Heart left ventricle (tissue), 16 donors: ENCODE measurements at regions not wholly inside any gene's neighbourhood (a gene's known extent, or its start where the extent isn't known, plus 50 kb on each side); places are given as distances from the start of the nearest gene placed in this dataset.

Experiments used
- ATAC-seq, 4 donors: fragments of 200-7000 bp; cut with Tn5 transposase; one replicate each; pipeline ENCODE4 v1.9.1; 2020 to 2022; ENCODE audit warnings: moderate library complexity in 4 of 4, mild to moderate bottlenecking in 3 of 4, moderate number of reproducible peaks in 1 of 4
- DNase-seq, 5 donors: peaks; one replicate each; pipeline ENCODE4 v3.0.0-alpha.2; 2020
- H3K27ac ChIP-seq, 12 donors: fragments of 200-600 bp; sonication (generic) in 4 of 12; one replicate each; pipeline versions ENCODE4 v1.5.0 to v1.8.0; 2016 to 2022; ENCODE audit warnings: mild to moderate bottlenecking in 2 of 12
- H3K27me3 ChIP-seq, 9 donors: fragments of 200-600 bp; sonication (generic) in 2 of 9; one replicate each; pipeline versions ENCODE4 v1.5.1 to v1.8.0; 2016 to 2022; ENCODE audit warnings: mild to moderate bottlenecking in 3 of 9
- H3K36me3 ChIP-seq, 9 donors: fragments of 200-600 bp; sonication (generic) in 2 of 9; one replicate each; pipeline versions ENCODE4 v1.5.0 to v1.8.0; 2018 to 2022; ENCODE audit warnings: mild to moderate bottlenecking in 2 of 9
- H3K4me1 ChIP-seq, 12 donors: fragments of 200-600 bp; sonication (generic) in 4 of 12; one replicate each; pipeline versions ENCODE4 v1.5.0 to v1.8.0; 2016 to 2022; ENCODE audit warnings: mild to moderate bottlenecking in 3 of 12
- H3K4me3 ChIP-seq, 12 donors: fragments of 200-600 bp; sonication (generic) in 4 of 12; one replicate each; pipeline versions ENCODE4 v1.5.0 to v1.8.0; 2017 to 2022; ENCODE audit warnings: mild to moderate bottlenecking in 9 of 12, moderate library complexity in 4 of 12
- H3K9me3 ChIP-seq, 12 donors: fragments of 200-600 bp; sonication (generic) in 4 of 12; one replicate each; pipeline versions ENCODE4 v1.5.0 to v1.8.0; 2016 to 2022; ENCODE audit warnings: mild to moderate bottlenecking in 1 of 12
- POLR2A ChIP-seq, 2 donors: fragments of 450-650 bp; IDR thresholded peaks; one replicate each; pipeline ENCODE4 v1.6.1; 2017; ENCODE audit warnings: antibody characterized with exemption in 2 of 2, mild to moderate bottlenecking in 2 of 2, moderate library complexity in 2 of 2
- WGBS, 4 donors: extraction: QIAGEN DNeasy Blood & Tissue Kit in 2 of 4; methylation state at CpG; one replicate each; pipeline versions ENCODE4 v1.1.5 to v1.1.7; 2013 to 2018; 5-methylcytosine and 5-hydroxymethylcytosine counted together
- intact Hi-C, 10 donors: fragments of 100-400 bp; cut with DNase I; formaldehyde crosslinking; loops; one replicate each; pipeline versions ENCODE4 v1.11.1 to v1.14.2; 2022
- TF ChIP-seq, protein P1 (sequence below), 12 donors: fragments of 200-600 bp; sonication (generic) in 4 of 12; IDR thresholded peaks; one replicate each; pipeline versions ENCODE4 v1.5.0 to v1.8.0; 2018 to 2022; ENCODE audit warnings: antibody characterized with exemption in 12 of 12, mild to moderate bottlenecking in 5 of 12
- donor health status: ischemic (EF 13 %, LVEDD 7.1; RV severe dilation, severe dysfunction).
- donor health status: healthy with polysubstance abuse.
- donor health status: DM: no; HTN: yes; CAD: no.
- donor health status: DM: no; HTN: no; CAD: no.
- donor health status: ischemic (EF 25% LVEDD 6.9; RV normal size, moderate dysfunction).
- donor health status: ischemic (EF 25% LVEDD 5.7; RV mildly dilated, moderate dysfunction).
- donor health status: healthy.
- donor health status: DM: yes; HTN: yes; CAD: no.
- donor health status: ischemic (EF 35%, LVEDD 5.7; RV mildly dilated, moderate dysfunction).
- donor health status: nonischemic (EF 11% LVEDD 7.7; RV severe dilation, severe dysfunction).
- donor health status: DM: yes; HTN: yes; CAD: no.
- donor health status: PGD.
- donor health status: ischemic (EF 29% LVEDD 5.4; RV normal size, mild dysfunction).
- donor health status: nonischemic (EF 23%, LVEDD 6.1; RV moderate dilation, normal function).

DNA sequence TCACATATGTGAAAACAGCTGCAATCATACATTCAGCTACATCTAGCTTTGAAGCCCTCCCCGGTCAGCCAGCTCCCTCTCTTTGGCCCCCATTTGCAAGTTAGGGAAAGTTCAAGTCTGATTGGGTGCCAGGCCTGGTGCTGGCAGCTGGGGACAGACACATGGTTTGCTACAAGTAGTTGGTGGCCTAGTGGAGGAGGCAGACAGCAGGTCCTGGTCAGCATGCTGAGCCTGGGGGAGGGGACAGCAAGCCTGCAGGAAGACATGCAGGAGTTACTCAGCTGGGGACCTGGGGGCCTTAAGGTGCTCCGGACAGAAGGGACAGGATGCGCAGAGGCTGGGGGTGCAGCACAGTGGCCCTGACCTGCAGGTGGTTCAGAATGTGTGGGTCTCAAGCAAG lies 956.9 kb upstream of the ZNF722 start:
- DNase-seq (no peak), ATAC-seq (no peak)
- TF ChIP-seq POLR2A (IDR thresholded peaks at IDR 0.05) = no peak
- TF ChIP-seq, protein P1, sequence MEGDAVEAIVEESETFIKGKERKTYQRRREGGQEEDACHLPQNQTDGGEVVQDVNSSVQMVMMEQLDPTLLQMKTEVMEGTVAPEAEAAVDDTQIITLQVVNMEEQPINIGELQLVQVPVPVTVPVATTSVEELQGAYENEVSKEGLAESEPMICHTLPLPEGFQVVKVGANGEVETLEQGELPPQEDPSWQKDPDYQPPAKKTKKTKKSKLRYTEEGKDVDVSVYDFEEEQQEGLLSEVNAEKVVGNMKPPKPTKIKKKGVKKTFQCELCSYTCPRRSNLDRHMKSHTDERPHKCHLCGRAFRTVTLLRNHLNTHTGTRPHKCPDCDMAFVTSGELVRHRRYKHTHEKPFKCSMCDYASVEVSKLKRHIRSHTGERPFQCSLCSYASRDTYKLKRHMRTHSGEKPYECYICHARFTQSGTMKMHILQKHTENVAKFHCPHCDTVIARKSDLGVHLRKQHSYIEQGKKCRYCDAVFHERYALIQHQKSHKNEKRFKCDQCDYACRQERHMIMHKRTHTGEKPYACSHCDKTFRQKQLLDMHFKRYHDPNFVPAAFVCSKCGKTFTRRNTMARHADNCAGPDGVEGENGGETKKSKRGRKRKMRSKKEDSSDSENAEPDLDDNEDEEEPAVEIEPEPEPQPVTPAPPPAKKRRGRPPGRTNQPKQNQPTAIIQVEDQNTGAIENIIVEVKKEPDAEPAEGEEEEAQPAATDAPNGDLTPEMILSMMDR (IDR thresholded peaks at IDR 0.05) = no peak
- Histone ChIP-seq H3K4me1 (no peaks in the 10 kb centered on the region), H3K27ac (no peak overlapping the region), H3K27me3 (no peaks in the 10 kb centered on the region), H3K4me3 (no peak overlapping the region), H3K9me3 (peaks cover 0 to 40% (median 0%) of the 10 kb centered on the region in 12 donors), H3K36me3 (no peaks in the 10 kb centered on the region)
- 78 to 90% (median 85%) methylated on average over 3 of the region's 3 CpGs for WGBS, 4 donors
- intact Hi-C loops = no loop called here

DNA sequence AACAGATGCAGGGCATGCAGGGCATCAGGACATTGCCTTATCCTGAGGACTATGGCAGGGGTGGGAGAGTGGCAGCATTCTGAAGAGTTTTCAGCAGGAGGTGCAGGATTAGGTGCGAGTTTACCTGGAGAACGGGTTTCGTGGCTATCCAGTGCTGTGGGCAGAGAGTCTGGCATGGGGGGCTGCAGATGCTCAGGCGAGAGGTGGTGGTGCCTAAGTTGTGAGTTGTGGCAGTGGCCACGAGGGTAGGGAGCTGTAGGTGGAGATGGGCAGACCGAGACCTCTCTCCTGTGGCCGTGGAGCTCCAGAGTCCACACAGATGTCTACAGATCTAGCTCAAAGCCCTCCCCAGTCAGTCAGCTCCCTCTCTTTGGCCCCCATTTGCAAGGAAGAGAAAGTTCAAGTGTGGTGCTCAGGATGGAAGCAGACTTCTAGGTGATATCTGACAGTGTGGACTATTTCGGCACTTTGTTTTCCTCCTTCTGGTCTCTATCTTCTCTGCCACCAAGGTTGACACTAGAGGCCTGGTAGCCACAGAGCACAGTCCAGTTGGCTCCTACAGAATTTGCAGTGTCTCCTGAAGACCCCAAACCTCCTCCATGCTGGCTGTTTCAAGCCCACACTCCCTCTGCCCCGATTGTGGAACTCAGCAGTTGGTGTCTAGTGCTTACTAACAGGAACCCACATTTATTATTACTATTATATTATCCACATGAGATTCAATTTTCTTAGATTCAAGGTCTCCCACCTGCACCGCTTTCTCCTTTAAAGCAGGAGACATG lies 955.7 kb upstream of the ZNF722 start:
- Histone ChIP-seq H3K9me3 (peaks cover 0 to 41% (median 0%) of the 10 kb centered on the region in 12 donors), H3K27me3 (no peaks in the 10 kb centered on the region), H3K36me3 (no peaks in the 10 kb centered on the region), H3K27ac (no peak overlapping the region), H3K4me3 (no peak overlapping the region), H3K4me1 (no peaks in the 10 kb centered on the region)
- ATAC-seq (no peak), DNase-seq (no peak)
- WGBS, 4 donors = 48 to 60% (median 56%) methylated on average over 10 of the region's 10 CpGs
- no peak for TF ChIP-seq POLR2A (IDR thresholded peaks at IDR 0.05)
- TF ChIP-seq, protein P1 (IDR thresholded peaks at IDR 0.05) = no peak
- intact Hi-C loops = no loop called here

- WGBS, 4 donors = 47 to 54% (median 52%) methylated on average over 9 of the region's 9 CpGs
- no peaks in the 10 kb centered on the region for H3K4me1 ChIP-seq
- intact Hi-C loops = no loop called here
- H3K4me3 ChIP-seq = no peak overlapping the region
- H3K27ac ChIP-seq = no peak overlapping the region
- peaks cover 0 to 41% (median 0%) of the 10 kb centered on the region in 12 donors for H3K9me3 ChIP-seq
- no peak for ATAC-seq
- no peak for DNase-seq
- TF ChIP-seq, protein P1 (IDR thresholded peaks at IDR 0.05) = no peak
- no peak for TF ChIP-seq POLR2A (IDR thresholded peaks at IDR 0.05)
- no peaks in the 10 kb centered on the region for H3K27me3 ChIP-seq
- no peaks in the 10 kb centered on the region for H3K36me3 ChIP-seq
These were observed 954.7 kb upstream of the ZNF722 start for GRCh38 chr7:63043657-63044543.

DNA sequence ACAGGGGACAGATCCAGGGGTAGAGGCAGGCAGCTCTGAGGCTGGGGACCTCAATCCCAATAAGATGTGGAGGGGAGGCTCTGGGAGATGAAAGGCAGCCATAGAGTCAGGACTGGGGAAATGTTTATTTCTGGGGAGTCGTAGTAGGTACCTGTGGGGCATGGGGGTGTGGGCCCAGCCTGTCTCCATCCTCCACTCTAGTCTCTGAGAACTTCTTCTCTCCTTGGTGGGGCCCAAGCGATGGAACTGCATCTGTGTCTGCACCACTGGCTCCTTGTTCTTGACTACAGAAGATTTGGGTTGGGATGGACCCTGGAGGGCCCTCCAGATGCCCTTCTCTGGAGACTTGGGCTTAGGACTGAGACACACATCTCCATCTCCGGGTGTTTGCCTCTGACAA lies 953.9 kb upstream of the ZNF722 start:
- Histone ChIP-seq H3K27ac (no peak overlapping the region), H3K36me3 (no peaks in the 10 kb centered on the region), H3K4me3 (no peak overlapping the region), H3K9me3 (peaks cover 0 to 38% (median 0%) of the 10 kb centered on the region in 12 donors), H3K4me1 (no peaks in the 10 kb centered on the region), H3K27me3 (no peaks in the 10 kb centered on the region)
- TF ChIP-seq, protein P1 (IDR thresholded peaks at IDR 0.05) = no peak
- no peak for TF ChIP-seq POLR2A (IDR thresholded peaks at IDR 0.05)
- no peak for ATAC-seq
- 40 to 61% (median 52%) methylated on average over 3 of the region's 3 CpGs for WGBS, 4 donors
- intact Hi-C loops = no loop called here
- no peak for DNase-seq
